ENCODE measurements at regions not wholly inside any gene's neighbourhood (a gene's known extent, or its start where the extent isn't known, plus 50 kb on each side); places are given as distances from the start of the nearest gene placed in this dataset.

DNA sequence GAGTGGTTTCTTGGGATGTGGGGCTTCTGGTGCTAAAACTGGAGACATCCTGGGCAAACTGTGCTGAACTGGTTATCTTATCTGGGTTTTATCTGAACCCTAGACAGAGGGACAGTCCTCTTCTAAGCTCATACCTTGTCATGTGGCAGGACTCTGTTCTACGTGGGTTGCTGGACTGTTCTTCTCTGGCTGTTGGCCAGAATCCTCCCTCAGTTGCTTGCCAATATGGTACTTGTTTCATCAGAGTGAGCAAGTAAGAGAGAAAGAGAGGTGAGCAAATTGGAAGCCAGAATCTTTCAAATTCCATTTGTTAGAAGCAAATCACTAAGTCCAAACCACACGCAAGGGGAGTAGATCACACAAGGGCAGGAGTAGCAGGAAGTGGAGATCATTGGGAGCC, 291.5 kb upstream of the TBL1XR1 start:
- no peak for TF ChIP-seq POLR2A (IDR thresholded peaks at IDR 0.05; ENCODE audit: control extremely low read depth in 1 of 2, low read depth in 2 of 2, low read length in 2 of 2)
- TF ChIP-seq EGR1 (IDR thresholded peaks at IDR 0.05; ENCODE audit: borderline replicate concordance, low read depth, low read length), result no peak
- TF ChIP-seq POLR2AphosphoS5 (IDR thresholded peaks at IDR 0.05; ENCODE audit: low read depth, low read length), result no peak
- no peak for TF ChIP-seq ASH2L (IDR thresholded peaks at IDR 0.05; ENCODE audit: low read length)
- TF ChIP-seq SIN3A (conservative IDR thresholded peaks at IDR 0.05 in 1 of 2, IDR thresholded peaks at IDR 0.05 in 1 of 2; ENCODE audit: low read depth in 1 of 2, low read length in 2 of 2), result no peak
- no peak for TF ChIP-seq BACH1 (IDR thresholded peaks at IDR 0.05; ENCODE audit: low read length)
